Stimulated activated CD4-positive, alpha-beta T cell treated with anti-CD3 and anti-CD28 coated beads, Interleukin-15, amount 100 ng/mL, for 24 hours (primary cell): ENCODE measurements at regions not wholly inside any gene's neighbourhood (a gene's known extent, or its start where the extent isn't known, plus 50 kb on each side); places are given as distances from the start of the nearest gene placed in this dataset.

ENCODE experiments used
- DNase-seq: peaks from one replicate; pipeline ENCODE4 v3.0.0-alpha.2; 2020

GRCh38 chr5:27412384-27412783 lies 374.0 kb upstream of the CDH9 start:
- no peak for DNase-seq

GRCh38 chr5:27406020-27406419 lies 367.6 kb upstream of the CDH9 start:
- no peak for DNase-seq

GRCh38 chr5:27403243-27403882 lies 365.0 kb upstream of the CDH9 start:
- DNase-seq, result no peak

- no peak for DNase-seq
Measured at GRCh38 chr5:27402828-27403227, 364.4 kb upstream of the CDH9 start.

- DNase-seq, result no peak
Measured at GRCh38 chr5:27396998-27397397, 358.6 kb upstream of the CDH9 start.

- no peak for DNase-seq
Measured at GRCh38 chr5:27392716-27393115, 354.3 kb upstream of the CDH9 start.

- DNase-seq, result no peak
Measured at GRCh38 chr5:27389696-27390095, 351.3 kb upstream of the CDH9 start.

- DNase-seq, result no peak
Measured at GRCh38 chr5:27388755-27389154, 350.4 kb upstream of the CDH9 start.

- no peak for DNase-seq
Measured at GRCh38 chr5:27387535-27388073, 349.2 kb upstream of the CDH9 start.

- no peak for DNase-seq
Measured at GRCh38 chr5:27381686-27382085, 343.3 kb upstream of the CDH9 start.

GRCh38 chr5:27377626-27378025 lies 339.2 kb upstream of the CDH9 start:
- DNase-seq, result no peak

GRCh38 chr5:27353970-27354369 lies 315.6 kb upstream of the CDH9 start:
- no peak for DNase-seq

GRCh38 chr5:27353540-27353939 lies 315.2 kb upstream of the CDH9 start:
- DNase-seq, result no peak

- no peak for DNase-seq
Measured at GRCh38 chr5:27341342-27341741, 303.0 kb upstream of the CDH9 start.

- no peak for DNase-seq
Measured at GRCh38 chr5:27336817-27337216, 298.4 kb upstream of the CDH9 start.

GRCh38 chr5:27328480-27328879 lies 290.1 kb upstream of the CDH9 start:
- DNase-seq, result no peak

GRCh38 chr5:27325513-27325912 lies 287.1 kb upstream of the CDH9 start:
- DNase-seq, result no peak

GRCh38 chr5:27318701-27319100 lies 280.3 kb upstream of the CDH9 start:
- no peak for DNase-seq

GRCh38 chr5:27316271-27316650 lies 277.9 kb upstream of the CDH9 start:
- no peak for DNase-seq

GRCh38 chr5:27315363-27316270 lies 277.2 kb upstream of the CDH9 start:
- no peak for DNase-seq

GRCh38 chr5:27313549-27313948 lies 275.2 kb upstream of the CDH9 start:
- no peak for DNase-seq

- no peak for DNase-seq
Measured at GRCh38 chr5:27312291-27312893, 274.0 kb upstream of the CDH9 start.

GRCh38 chr5:27311544-27311943 lies 273.2 kb upstream of the CDH9 start:
- no peak for DNase-seq

GRCh38 chr5:27308153-27308552 lies 269.8 kb upstream of the CDH9 start:
- no peak for DNase-seq
